ENCODE measurements at regions not wholly inside any gene's neighbourhood (a gene's known extent, or its start where the extent isn't known, plus 50 kb on each side); places are given as distances from the start of the nearest gene placed in this dataset.
A peak's percentile ranks its signal among the peaks of the same experiment; 100 is the strongest.
"Not testable (repeated sequence)": the region's sequence is repeated elsewhere in the genome, so short reads cannot be mapped to it uniquely, and the experiment has no call there.

DNA sequence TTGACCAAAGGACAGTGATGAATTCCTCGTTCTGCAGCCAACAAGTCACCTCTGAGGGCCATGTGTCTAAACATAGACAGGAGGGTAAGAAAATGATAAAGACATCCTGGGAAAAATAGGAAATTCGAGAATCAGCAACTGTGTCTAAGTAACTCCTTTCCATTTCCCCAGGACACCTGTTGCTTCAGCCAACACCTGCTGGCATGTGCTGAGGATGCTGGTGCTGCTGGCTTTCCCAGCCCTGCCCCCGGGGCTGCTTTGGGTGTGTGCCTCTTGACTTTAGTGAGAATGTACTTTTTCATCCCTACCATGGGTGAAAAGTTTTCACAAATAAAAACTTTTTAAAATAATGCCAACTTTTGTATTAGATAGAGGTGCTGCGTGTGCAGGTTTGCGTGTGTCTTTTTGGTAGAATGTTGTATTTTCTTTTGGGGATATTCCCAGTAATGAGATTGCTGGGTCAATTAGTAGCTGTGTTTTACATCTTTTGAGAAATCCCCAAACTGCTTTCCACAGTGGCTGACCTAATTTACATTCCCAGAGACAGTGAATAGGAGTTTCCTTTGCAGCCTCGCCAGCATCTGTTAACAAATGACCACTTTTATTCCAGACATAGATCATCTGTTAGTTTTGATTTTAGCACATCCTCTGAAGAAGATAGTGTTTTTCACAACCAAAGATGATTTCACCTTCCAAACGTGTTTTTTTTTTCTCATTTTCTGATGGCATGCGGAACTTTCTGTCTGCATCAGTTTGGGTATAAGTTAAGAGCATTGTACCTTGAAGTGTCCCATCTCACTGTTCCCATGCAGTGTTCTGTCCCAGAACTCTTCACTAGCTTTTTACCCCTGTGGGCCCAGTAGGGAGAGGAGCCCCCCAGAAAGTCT is 104.2 kb upstream of the ACBD5 start:
- no peak for DNase-seq (ENCODE audit: low spot score)

- no peak for DNase-seq (ENCODE audit: low spot score)
These were observed 100.4 kb upstream of the ACBD5 start for GRCh38 chr10:27341001-27341400.

DNA sequence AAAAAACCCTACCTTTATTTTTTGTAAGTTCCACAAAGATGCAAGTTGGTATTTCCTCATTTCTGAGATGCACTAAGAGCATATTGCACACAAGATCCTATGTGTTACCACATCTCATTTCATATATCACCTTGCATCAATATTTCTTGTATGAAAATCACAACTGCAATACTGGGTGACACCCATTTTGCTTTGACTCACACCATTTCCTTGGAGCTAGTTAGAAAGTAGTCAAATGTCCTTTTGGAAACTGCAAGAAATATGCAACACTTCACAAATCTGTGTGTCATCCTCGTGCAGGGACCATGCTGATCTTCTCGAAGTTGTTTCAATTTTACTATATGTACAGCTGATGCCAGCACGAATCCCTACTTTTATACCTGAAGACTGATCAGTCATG is 94.6 kb upstream of the ACBD5 start:
- not testable (repeated sequence) for DNase-seq (ENCODE audit: low spot score)

GRCh38 chr10:27330074-27330473 is 89.5 kb upstream of the ACBD5 start:
- DNase-seq (ENCODE audit: low spot score): no peak

GRCh38 chr10:27328946-27329345 is 88.3 kb upstream of the ACBD5 start:
- DNase-seq (ENCODE audit: low spot score): no peak

GRCh38 chr10:27326748-27327147 is 86.2 kb upstream of the ACBD5 start:
- DNase-seq (ENCODE audit: low spot score): not testable (repeated sequence)

DNA sequence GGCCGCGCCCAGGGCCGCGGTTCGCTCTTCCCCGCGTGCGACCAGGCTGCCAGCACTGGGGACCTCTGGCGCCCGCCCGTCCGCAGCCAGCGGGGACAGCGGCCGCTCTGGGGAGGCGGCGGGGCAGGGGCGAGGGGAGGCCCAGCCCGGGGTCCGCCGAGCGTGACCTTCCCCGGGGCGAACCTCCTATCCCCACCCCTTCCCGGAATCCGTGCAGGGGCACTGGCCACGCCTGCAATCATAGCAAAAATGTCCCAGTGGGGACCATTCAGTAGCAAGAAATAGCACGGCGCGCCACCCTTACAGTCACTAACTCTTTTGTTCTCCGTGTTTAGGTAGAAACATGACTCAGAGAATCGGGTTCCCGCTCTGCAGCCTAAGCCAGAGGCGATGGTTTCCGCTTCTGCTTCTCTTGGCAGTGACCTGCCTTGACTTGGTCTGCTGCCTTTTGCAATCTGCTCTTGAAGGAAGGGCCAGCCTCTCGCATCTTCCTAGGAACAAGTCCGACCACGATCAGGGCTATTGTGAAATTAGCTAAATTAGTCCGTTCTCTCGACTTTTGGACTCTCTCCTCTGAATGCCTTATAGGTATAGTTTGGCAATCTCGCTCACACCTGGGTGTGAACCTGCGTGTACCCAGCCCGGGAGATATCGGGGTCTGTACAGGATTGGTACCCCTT is 79.3 kb upstream of the ACBD5 start:
- DNase-seq (ENCODE audit: low spot score): peak; percentile 6

DNA sequence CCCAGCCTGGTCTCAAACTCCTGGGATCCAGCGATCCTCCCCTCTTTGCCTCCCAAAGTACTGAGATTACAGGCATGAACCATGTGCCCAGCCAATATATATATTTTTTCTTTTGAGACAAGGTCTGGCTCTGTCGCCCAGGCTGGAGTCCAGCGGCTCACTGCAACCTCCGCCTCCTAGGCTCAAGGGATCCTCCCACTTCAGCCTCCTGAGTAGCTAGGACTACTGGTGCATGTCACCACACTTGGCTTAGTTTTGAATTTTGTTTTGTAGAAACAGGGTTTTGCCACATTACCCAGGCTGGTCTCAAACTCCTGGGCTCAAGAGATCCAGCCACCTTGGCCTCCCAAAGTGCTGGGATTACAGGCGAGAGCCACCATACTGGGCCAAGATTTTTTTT is 78.5 kb upstream of the ACBD5 start:
- not testable (repeated sequence) for DNase-seq (ENCODE audit: low spot score)

GRCh38 chr10:27315082-27315481 is 74.5 kb upstream of the ACBD5 start:
- not testable (repeated sequence) for DNase-seq (ENCODE audit: low spot score)

GRCh38 chr10:27313586-27313985 is 73.0 kb upstream of the ACBD5 start:
- not testable (repeated sequence) for DNase-seq (ENCODE audit: low spot score)

DNA sequence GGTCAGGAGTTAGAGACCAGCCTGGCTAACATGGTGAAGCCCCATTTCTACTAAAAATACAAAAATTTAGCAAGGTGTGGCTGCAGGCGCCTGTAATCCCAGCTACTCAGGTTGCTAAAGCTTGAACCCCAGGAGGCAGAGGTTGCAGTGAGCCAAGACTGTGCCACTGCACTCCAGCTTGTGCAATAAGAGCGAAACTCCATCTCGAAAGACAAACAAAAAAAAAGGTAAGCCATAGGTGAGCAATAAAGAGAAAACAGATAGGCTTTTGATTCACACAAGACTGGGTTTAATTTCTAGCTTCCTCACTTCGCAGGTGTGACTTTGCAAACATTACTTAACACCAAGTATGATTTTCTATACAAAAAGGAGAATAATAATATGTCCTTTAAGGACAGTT is 72.3 kb upstream of the ACBD5 start:
- no peak for DNase-seq (ENCODE audit: low spot score)

DNA sequence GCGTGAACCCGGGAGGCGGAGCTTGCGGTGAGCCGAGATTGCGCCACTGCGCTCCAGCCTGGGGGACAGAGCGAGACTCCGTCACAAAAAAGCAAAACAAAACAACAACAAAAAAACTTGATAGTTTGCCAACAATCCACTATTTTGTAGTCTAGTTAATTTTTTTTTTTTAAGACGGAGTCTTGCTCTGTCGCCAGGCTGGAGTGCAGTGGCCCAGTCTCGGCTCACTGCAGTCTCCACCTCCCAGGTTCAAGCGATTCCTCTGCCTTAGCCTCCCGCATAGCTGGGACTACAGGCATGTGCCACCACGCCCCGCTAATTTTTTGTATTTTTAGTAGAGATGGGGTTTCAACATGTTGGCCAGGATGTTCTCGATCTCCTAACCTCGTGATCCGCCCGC is 71.2 kb upstream of the ACBD5 start:
- not testable (repeated sequence) for DNase-seq (ENCODE audit: low spot score)

DNA sequence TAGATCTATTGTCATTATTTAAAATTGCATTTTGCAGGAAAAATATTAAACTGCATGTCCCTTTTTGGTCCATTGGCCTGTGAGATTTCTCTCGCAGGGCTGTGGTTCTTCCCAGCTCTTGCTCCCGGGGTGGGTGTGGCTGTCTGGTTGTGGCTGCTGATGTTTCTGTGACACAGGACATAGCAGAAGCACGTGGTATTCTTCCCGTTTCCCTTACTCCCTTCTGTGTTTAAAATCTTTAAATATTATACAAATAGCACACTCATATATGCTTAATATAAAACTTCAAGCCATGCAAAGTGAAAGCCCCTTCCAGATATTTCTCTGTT is 57.9 kb upstream of the ACBD5 start:
- DNase-seq (ENCODE audit: low spot score): not testable (repeated sequence)

DNA sequence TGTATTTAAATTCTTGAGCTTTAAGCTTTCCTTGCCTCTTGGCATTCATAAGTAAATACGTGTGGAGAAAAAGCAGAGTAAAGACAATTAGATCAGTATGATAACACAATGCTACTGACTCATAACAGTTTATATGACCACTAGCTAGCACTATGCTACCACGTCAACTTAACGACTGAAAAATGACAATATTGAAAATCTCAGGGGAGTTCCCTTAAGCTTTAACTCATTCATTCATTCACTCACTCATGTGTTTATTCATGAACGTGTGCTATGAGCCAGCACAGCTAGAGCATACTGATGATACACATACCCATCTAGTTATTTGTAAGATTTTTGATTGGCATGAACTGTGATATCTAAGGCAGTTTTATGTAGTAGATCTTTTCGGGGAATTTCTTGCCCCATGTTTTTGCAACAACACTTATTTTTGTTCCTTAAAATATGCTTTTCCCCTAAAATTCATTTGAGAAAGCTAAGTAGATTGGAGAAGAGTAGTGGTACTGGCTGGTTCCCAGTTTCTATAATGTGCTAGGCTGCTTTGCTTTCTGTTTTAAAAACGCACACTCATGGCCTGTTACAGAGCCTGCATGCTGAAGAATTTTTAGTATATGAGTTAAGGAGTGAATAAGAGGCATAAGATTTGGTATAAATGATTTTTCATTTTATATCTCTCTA is 57.4 kb upstream of the ACBD5 start:
- DNase-seq (ENCODE audit: low spot score): no peak

GRCh38 chr10:27296285-27296684 is 55.7 kb upstream of the ACBD5 start:
- DNase-seq (ENCODE audit: low spot score): not testable (repeated sequence)

- DNase-seq (ENCODE audit: low spot score): not testable (repeated sequence)
These were observed 50.8 kb upstream of the ACBD5 start for GRCh38 chr10:27291253-27291895.

All from CD4-positive, alpha-beta T cell treated with Interleukin-2 at 100 ng/mL for 4 hours (primary cell).